Neutrophil (primary cell): ENCODE measurements at regions not wholly inside any gene's neighbourhood (a gene's known extent, or its start where the extent isn't known, plus 50 kb on each side); places are given as distances from the start of the nearest gene placed in this dataset.
"Not testable (repeated sequence)": the region's sequence is repeated elsewhere in the genome, so short reads cannot be mapped to it uniquely, and the experiment has no call there.

Experiments
- H3K27ac ChIP-seq: fragments of 200-600 bp; sonication (generic); 2 replicates; pipeline ENCODE4 v1.5.1; 2016; ENCODE audit warnings: mild to moderate bottlenecking, moderate library complexity
- H3K27me3 ChIP-seq: fragments of 200-600 bp; sonication (generic); 2 replicates; pipeline ENCODE4 v1.6.0; 2016; ENCODE audit warnings: mild to moderate bottlenecking
- H3K36me3 ChIP-seq: fragments of 200-600 bp; sonication (generic); 2 replicates; pipeline ENCODE4 v1.5.1; 2017
- H3K4me1 ChIP-seq, 2 experiments: fragments of 200-600 bp in 1 of 2; sonication (generic) in 1 of 2; 1 replicate in 1 of 2; 2 replicates in 1 of 2; pipeline versions ENCODE4 v1.5.1 to v1.6.1; 2013 to 2016; ENCODE audit warnings: low read depth in 1 of 2, low read length in 1 of 2, mild to moderate bottlenecking in 1 of 2, moderate library complexity in 1 of 2; ENCODE audit not compliant: control insufficient read depth in 1 of 2, insufficient read depth in 1 of 2
- H3K4me3 ChIP-seq, 2 experiments: fragments of 200-600 bp in 1 of 2; sonication (generic) in 1 of 2; 1 replicate in 1 of 2; 2 replicates in 1 of 2; pipeline ENCODE4 v1.5.1; 2013 to 2016; ENCODE audit warnings: low read depth in 1 of 2, low read length in 1 of 2, mild to moderate bottlenecking in 1 of 2, moderate library complexity in 1 of 2
- H3K9me3 ChIP-seq: fragments of 200-600 bp; sonication (generic); 2 replicates; pipeline ENCODE4 v1.5.1; 2016
- TF ChIP-seq, protein P1 (sequence below): fragments of 200-600 bp; sonication (generic); IDR thresholded peaks from 2 replicates; pipeline ENCODE4 v1.5.1; 2016; ENCODE audit warnings: antibody characterized with exemption

- Histone ChIP-seq H3K27me3 (no peaks in the 10 kb centered on the region), H3K27ac (peak overlapping the region; percentile 92), H3K4me3 (peak overlapping the region in 1 of 2 experiments; percentile 41), H3K4me1 (peaks cover 31 to 37% of the 10 kb centered on the region in 2 experiments), H3K9me3 (no peaks in the 10 kb centered on the region), H3K36me3 (no peaks in the 10 kb centered on the region)
- TF ChIP-seq, protein P1, sequence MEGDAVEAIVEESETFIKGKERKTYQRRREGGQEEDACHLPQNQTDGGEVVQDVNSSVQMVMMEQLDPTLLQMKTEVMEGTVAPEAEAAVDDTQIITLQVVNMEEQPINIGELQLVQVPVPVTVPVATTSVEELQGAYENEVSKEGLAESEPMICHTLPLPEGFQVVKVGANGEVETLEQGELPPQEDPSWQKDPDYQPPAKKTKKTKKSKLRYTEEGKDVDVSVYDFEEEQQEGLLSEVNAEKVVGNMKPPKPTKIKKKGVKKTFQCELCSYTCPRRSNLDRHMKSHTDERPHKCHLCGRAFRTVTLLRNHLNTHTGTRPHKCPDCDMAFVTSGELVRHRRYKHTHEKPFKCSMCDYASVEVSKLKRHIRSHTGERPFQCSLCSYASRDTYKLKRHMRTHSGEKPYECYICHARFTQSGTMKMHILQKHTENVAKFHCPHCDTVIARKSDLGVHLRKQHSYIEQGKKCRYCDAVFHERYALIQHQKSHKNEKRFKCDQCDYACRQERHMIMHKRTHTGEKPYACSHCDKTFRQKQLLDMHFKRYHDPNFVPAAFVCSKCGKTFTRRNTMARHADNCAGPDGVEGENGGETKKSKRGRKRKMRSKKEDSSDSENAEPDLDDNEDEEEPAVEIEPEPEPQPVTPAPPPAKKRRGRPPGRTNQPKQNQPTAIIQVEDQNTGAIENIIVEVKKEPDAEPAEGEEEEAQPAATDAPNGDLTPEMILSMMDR = no peak
Observed at GRCh38 chr6:166237617-166238016, 70.0 kb upstream of the TBXT start.

DNA sequence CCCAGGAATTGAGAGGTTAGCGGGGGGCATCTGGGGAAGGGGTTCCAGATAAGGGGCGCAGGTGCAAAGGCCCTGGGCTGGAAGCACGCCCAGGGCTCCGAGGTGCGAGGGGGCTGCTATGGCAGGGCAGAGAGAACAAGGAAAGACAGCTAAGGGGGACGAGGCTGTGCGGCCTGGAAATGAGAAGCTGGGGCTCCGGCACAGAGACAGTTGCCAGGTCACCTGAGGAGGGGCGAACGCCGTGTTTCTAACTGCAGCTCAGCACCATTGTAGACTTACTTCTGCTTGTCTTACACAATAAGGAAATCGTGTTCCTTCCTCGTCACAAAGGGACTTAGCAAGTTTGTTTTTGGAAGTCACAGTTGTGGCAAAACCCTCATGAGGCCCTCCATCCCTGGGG is 68.9 kb upstream of the TBXT start:
- Histone ChIP-seq H3K36me3 (no peaks in the 10 kb centered on the region), H3K27me3 (no peaks in the 10 kb centered on the region), H3K9me3 (no peaks in the 10 kb centered on the region), H3K27ac (peak overlapping the region; percentile 92), H3K4me3 (peak overlapping the region; percentile 21 to 41), H3K4me1 (peaks cover 31 to 37% of the 10 kb centered on the region in 2 experiments)
- TF ChIP-seq, protein P1 = peak; percentile 28

DNA sequence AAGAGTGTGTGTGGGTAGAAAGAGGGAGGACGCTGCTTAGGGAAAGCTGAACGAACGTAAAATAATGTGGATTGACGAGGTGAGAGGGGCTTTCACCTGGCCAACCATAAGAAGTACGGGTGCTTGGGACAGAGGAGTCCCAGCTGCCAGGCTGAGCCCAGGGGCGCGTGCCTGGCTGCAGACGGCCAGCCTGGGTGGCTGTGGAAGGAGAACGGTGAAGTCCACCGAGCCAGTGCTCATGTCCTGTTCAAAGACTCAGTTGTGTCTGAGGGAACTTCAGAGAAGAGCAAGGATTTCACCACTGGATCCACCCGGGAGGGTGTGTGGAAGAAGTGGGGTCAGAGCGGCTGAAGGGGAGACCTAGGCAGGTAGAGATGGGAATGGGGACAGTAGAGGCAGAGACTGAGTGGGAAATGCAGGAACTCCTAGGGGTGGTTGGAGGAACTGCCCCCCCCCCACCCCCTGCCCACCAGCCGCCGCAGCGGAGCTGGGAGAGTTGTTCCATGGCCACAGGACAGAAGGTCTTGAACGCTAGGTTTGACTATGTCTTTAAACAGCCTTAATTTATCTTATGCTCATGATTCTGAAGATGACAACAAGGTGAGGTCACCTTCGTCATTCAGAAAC is 68.1 kb upstream of the TBXT start:
- TF ChIP-seq, protein P1 = no peak

DNA sequence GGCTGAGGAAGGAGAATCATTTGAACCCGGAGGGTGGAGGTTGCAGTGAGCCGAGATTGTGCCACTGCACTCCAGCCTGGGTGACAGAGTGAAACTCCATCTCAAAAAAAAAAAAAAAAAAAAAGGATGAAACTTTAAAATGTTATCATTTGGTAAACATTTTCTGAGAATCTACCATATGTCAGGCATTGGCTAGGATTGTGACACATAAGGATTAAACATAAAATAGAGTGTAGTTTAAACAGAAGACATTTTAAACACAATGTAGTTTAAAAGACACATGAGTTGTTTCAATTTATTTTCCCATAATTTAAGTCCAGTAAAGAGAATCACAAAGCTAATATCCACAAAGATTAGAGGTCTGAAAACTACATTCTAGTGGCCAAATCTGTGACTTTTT is 63.5 kb upstream of the TBXT start:
- Histone ChIP-seq H3K27me3 (peaks cover 43% of the 10 kb centered on the region), H3K4me1 (peaks cover 12 to 15% of the 10 kb centered on the region in 2 experiments)
- H3K9me3 ChIP-seq, H3K36me3 ChIP-seq, H3K4me3 ChIP-seq, H3K27ac ChIP-seq: not testable (repeated sequence)

More for the DNA sequence above, 68.1 kb upstream of the TBXT start:
- peak overlapping the region; percentile 92 for H3K27ac ChIP-seq
- peaks cover 31 to 37% of the 10 kb centered on the region in 2 experiments for H3K4me1 ChIP-seq
- peak overlapping the region in 1 of 2 experiments; percentile 22 for H3K4me3 ChIP-seq
- H3K36me3 ChIP-seq = no peaks in the 10 kb centered on the region
- H3K27me3 ChIP-seq = no peaks in the 10 kb centered on the region
- H3K9me3 ChIP-seq = no peaks in the 10 kb centered on the region

DNA sequence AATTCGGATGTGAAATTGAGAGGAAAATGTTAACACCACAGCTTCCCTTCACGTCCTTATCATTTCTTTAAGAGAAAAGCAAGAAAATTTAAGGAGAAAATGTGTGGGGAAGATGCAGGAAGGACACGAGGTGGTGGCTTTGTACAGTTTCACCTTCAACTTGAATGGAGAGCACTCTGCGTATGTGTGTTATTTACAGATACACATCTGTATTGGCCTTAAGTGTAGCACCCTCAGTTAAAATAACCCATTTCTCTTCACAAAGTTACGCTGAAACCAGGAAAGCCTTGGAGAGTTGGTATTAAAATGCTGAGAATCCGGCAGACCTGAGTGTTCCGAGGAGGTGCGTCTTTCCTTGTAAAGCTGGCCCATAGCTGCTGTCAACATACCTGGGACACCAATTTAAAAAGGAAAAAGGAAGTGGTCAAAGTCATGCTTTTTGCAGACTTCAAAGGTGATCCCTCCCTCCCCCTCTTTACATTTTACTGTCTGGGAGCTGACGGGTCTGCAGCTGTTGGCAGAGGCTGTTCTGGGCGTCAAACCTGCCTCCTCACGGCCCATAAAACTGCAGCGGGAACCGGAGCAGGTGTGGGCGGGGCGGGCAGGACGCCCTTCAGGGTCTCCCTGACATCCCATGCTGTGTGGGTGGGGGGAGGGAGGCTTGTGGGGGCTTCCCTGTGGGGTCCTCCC is 61.3 kb upstream of the TBXT start:
- peaks cover 0 to 2% of the 10 kb centered on the region in 2 experiments for H3K4me1 ChIP-seq
- H3K27me3 ChIP-seq = peaks cover 55% of the 10 kb centered on the region
- TF ChIP-seq, protein P1 = no peak
- no peaks in the 10 kb centered on the region for H3K9me3 ChIP-seq
- H3K36me3 ChIP-seq = no peaks in the 10 kb centered on the region
- no peak overlapping the region for H3K27ac ChIP-seq
- no peak overlapping the region for H3K4me3 ChIP-seq

- Histone ChIP-seq H3K27me3 (peaks cover 61% of the 10 kb centered on the region), H3K27ac (no peak overlapping the region), H3K4me1 (peaks cover 0 to 2% of the 10 kb centered on the region in 2 experiments), H3K36me3 (no peaks in the 10 kb centered on the region), H3K9me3 (no peaks in the 10 kb centered on the region), H3K4me3 (no peak overlapping the region)
- TF ChIP-seq, protein P1 = no peak
Observed at GRCh38 chr6:166228425-166228824, 60.8 kb upstream of the TBXT start.
